Muscle of arm (tissue), 1 donor: ENCODE measurements at regions not wholly inside any gene's neighbourhood (a gene's known extent, or its start where the extent isn't known, plus 50 kb on each side); places are given as distances from the start of the nearest gene placed in this dataset.
A peak's percentile ranks its signal among the peaks of the same experiment; 100 is the strongest.
"Not testable (repeated sequence)": the region's sequence is repeated elsewhere in the genome, so short reads cannot be mapped to it uniquely, and the experiment has no call there.

Experiments
- DNase-seq: peaks from one replicate; pipeline ENCODE4 v3.0.0-alpha.2; 2013

DNA sequence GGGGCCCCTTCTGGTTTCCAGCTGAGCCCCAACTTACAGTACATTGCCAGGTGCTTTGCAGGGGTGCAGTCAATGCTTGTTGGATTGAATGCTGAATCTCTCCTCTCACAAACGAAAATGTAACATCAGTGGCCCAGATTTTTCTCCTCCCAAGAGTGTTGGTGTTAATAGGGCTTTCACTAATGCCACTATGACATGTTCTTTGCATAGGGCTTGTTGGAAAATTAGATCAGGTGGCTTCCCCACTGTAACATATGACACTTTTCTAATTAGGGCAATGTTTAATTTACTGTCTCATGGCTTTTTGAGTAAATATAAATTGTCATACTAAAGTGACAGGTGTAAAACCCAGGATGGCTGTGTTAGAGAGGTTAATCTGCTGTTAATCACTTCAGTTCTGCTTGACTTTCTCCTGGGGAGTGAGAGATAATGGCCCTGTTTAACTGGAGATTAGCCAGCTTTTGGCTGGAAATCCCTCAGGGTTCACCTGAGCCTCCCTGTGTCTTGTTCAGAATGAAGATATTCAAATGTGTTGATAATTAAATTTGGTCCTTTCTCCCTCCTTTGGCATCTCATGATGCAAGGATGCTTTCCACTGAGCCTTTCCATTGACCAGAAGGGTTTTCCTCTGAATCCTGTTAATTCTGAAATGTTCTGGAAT lies 502.3 kb downstream of the RBFOX1 start:
- DNase-seq, result no peak

DNA sequence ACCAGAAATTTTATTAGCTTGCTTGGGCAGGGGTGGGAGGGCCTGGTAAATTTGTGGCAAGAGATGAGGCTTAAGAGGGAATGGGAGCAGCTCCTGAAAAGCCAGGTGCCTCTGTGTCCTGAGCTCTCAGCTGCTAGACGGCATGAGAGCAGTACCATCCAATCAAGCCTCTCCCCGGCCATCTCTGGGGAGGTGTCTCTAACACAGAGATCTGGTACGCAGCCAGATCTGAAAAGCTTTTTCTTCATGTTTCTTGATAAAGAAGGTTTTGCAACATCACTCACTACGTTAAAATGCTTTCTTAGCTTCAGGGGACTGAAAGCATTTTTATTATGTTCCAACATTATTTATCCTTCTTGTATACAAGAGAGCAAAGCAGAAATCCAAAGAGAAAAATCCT lies 488.2 kb downstream of the RBFOX1 start:
- DNase-seq, result no peak

- DNase-seq, result peak; percentile 43
Observed at GRCh38 chr16:7805686-7806396, 473.2 kb downstream of the RBFOX1 start.

GRCh38 chr16:7804635-7805195 lies 472.1 kb downstream of the RBFOX1 start:
- no peak for DNase-seq

DNA sequence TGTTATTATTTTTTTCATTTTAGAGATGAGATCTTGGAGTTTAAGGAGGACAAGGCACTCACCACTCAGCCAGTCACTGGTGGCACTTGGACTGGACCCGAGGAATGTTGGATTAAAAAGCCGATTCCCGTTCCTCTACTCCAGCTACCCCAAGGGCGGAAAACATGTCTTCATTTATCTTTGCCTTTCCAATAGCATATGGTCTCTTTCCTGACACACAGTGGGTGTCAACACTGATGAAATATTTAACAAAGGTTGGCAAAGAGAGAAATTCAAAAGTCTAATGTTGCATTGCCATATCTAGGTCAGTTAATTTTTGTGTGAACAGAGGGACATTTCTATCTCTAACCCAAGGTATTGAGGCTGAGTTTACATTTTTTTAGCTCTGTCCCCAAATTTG lies 459.7 kb downstream of the RBFOX1 start:
- no peak for DNase-seq

- DNase-seq, result no peak
Observed at GRCh38 chr16:7791028-7791590, 458.5 kb downstream of the RBFOX1 start.

DNA sequence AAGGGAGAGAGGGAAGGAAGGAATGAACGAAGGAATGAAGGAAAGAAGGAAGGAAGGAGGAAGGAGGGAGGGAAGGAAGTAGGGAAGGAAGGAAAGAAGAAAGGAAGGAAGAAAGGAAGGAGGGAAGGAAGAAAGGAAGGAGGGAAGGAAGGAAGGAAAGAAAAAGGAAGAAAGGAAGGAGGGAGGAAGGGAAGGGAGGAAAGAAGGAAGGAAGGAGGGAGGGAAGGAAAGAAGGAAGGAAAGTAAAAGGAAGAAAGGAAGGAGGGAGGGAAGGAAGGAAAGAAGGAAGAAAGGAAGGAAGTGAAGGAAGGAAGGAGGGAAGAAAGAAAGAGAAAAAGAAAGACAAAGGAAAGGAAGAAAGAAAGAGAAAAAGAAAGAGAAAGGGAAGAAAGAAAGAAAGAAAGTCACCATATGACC lies 442.4 kb downstream of the RBFOX1 start:
- DNase-seq, result no peak

DNA sequence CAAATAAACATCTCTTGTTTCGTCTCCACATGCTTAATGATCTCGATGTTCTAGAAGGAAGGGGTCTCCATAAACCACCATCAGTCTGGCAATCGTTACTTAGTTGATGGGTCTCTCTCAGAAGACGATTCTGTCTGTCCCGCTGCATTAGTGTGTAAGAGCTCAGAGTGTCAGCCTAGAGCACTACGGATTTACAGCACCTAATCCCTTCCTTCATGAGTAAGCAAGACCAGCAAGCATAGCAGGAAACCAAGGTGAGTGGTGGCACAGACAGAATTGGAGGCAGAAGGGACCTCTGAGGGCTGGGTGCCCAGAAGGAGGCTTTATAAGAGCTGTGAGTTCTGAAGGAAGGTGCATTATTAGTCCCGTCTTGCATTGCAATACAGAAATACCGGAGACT lies 440.1 kb downstream of the RBFOX1 start:
- no peak for DNase-seq

DNA sequence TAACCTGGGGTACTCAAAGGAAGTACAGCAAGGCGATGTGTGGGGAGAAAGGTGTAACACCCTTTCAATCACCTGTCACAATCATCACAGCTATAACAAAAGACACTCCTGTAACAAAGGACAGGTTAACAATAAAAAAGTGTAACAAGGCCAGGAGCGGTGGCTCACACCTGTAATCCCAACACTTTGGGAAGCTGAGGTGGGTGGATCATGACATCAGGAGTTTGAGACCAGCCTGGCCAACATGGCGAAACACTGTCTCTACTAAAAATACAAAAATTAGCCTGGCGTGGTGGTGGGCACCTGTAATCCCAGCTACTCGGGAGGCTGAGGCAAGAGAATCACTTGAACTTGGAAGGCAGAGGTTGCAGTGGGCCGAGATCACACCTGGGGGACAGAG lies 436.4 kb downstream of the RBFOX1 start:
- not testable (repeated sequence) for DNase-seq

GRCh38 chr16:7765079-7765550 lies 432.5 kb downstream of the RBFOX1 start:
- DNase-seq, result no peak

DNA sequence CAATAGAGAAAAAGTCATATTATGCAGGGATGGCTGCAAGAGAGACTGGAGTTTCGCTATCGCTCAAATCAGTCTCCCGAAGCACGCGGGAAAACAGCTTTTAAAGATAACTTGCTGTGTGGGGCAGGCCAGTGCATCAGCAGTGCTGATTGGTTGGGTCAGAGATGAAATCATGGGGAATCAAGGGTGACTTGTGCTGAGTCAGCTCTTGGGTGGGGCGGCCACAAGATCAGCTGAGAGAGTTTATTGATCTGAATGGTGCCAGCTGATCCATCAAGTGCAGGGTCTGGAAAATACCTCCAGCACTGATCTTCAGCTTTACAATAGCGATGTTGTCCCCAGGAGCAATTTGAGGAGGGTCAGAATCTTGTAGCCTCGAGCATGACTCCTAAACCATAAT lies 430.5 kb downstream of the RBFOX1 start:
- DNase-seq, result no peak
